IMR-90 (cell line): ENCODE measurements at regions not wholly inside any gene's neighbourhood (a gene's known extent, or its start where the extent isn't known, plus 50 kb on each side); places are given as distances from the start of the nearest gene placed in this dataset.

Source experiments
- ATAC-seq: fragments of 200-7000 bp; cut with Tn5 transposase; 2 replicates; pipeline ENCODE4 v1.9.1; 2020; ENCODE audit warnings: low read depth, mild to moderate bottlenecking, moderate library complexity
- BruUV-seq: library from RNA; stranded (reverse); fragments of 400-500 nt; replicated peaks from 2 replicates; lab custom pipeline; 2021; lab: Mats Ljungman, UMichigan
- CTCF ChIA-PET: fragments of 300-600 bp; formaldehyde crosslinking; extraction: SDS; loops from one replicate; lab custom pipeline; 2021; ENCODE audit warnings: antibody characterized with exemption; lab: Yijun Ruan, JAX
- POLR2A ChIA-PET: fragments of 300-600 bp; sonication (Branson Sonifier 250); formaldehyde crosslinking; loops from one replicate; lab custom pipeline; 2022; ENCODE audit warnings: antibody characterized with exemption; ENCODE audit not compliant: unreplicated experiment; lab: Charles Lee
- DNase-seq: peaks from one replicate; pipeline ENCODE4 v3.0.0; 2013
- H2AFZ ChIP-seq: replicated peaks from 2 replicates; pipeline ENCODE3; 2013; ENCODE audit warnings: low read length, mild to moderate bottlenecking; ENCODE audit not compliant: poor library complexity
- H2AK5ac ChIP-seq: 2 replicates; pipeline ENCODE4 v1.6.1; 2013; ENCODE audit warnings: low read depth, low read length, inconsistent platforms
- H2AK9ac ChIP-seq: replicated peaks from 2 replicates; pipeline ENCODE3; 2013; ENCODE audit warnings: mild to moderate bottlenecking, low read depth, low read length, moderate library complexity; ENCODE audit not compliant: poor library complexity
- H2BK120ac ChIP-seq: 2 replicates; pipeline ENCODE4 v1.6.1; 2013; ENCODE audit warnings: low read depth, low read length, inconsistent platforms
- H2BK15ac ChIP-seq: 3 replicates; pipeline ENCODE4 v1.6.1; 2013; ENCODE audit warnings: low read depth, low read length, inconsistent platforms
- H2BK20ac ChIP-seq: 2 replicates; pipeline ENCODE4 v1.6.1; 2013; ENCODE audit warnings: low read depth, mild to moderate bottlenecking, inconsistent platforms, low read length, moderate library complexity
- H2BK5ac ChIP-seq: 2 replicates; pipeline ENCODE4 v1.6.1; 2013; ENCODE audit warnings: mild to moderate bottlenecking, low read depth, low read length, inconsistent platforms; ENCODE audit not compliant: poor library complexity, severe bottlenecking
- H3K14ac ChIP-seq: replicated peaks from 2 replicates; pipeline ENCODE4 v1.6.1; 2013; ENCODE audit warnings: low read depth, low read length, inconsistent platforms
- H3K18ac ChIP-seq: 2 replicates; pipeline ENCODE4 v1.6.1; 2013; ENCODE audit warnings: low read depth, low read length, control low read depth
- H3K23ac ChIP-seq: 2 replicates; pipeline ENCODE4 v1.6.1; 2013; ENCODE audit warnings: low read depth, low read length, inconsistent platforms
- H3K27ac ChIP-seq: 2 replicates; pipeline ENCODE4 v1.5.1; 2013; ENCODE audit warnings: mild to moderate bottlenecking, control low read depth, low read length; ENCODE audit not compliant: insufficient read depth
- H3K27me3 ChIP-seq: 2 replicates; pipeline ENCODE4 v1.6.1; 2013; ENCODE audit warnings: low read length; ENCODE audit not compliant: control insufficient read depth, insufficient read depth
- H3K36me3 ChIP-seq: 2 replicates; pipeline ENCODE4 v1.6.1; 2013; ENCODE audit warnings: low read length, mixed read lengths; ENCODE audit not compliant: control insufficient read depth, insufficient read depth
- H3K4ac ChIP-seq: 2 replicates; pipeline ENCODE4 v1.6.1; 2013; ENCODE audit warnings: low read depth, low read length, inconsistent platforms
- H3K4me1 ChIP-seq: 2 replicates; pipeline ENCODE4 v1.6.1; 2013; ENCODE audit warnings: low read length, mixed read lengths; ENCODE audit not compliant: control insufficient read depth, insufficient read depth
- H3K4me2 ChIP-seq: 2 replicates; pipeline ENCODE4 v1.6.1; 2013; ENCODE audit warnings: low read depth, mild to moderate bottlenecking, control low read depth, low read length, moderate library complexity
- H3K4me3 ChIP-seq: 2 replicates; pipeline ENCODE4 v1.5.1; 2013; ENCODE audit warnings: low read depth, mild to moderate bottlenecking, control low read depth, low read length, moderate library complexity; ENCODE audit not compliant: insufficient read depth
- H3K56ac ChIP-seq: 2 replicates; pipeline ENCODE4 v1.6.1; 2013; ENCODE audit warnings: low read length, inconsistent platforms; ENCODE audit not compliant: insufficient read depth; ENCODE audit errors: extremely low read depth
- H3K79me1 ChIP-seq, 2 experiments: 2 replicates each; pipeline ENCODE4 v1.6.1; 2013; ENCODE audit warnings: low read length in 2 of 2, inconsistent platforms in 1 of 2, low read depth in 1 of 2
- H3K9ac ChIP-seq: 2 replicates; pipeline ENCODE4 v1.6.1; 2013; ENCODE audit warnings: low read depth, low read length, control low read depth
- H3K9me1 ChIP-seq: 2 replicates; pipeline ENCODE4 v1.6.1; 2013; ENCODE audit warnings: low read length, inconsistent platforms; ENCODE audit not compliant: insufficient read depth
- H3K9me3 ChIP-seq: 2 replicates; pipeline ENCODE4 v1.6.1; 2013; ENCODE audit warnings: low read length; ENCODE audit not compliant: control insufficient read depth, insufficient read depth
- H4K20me1 ChIP-seq: 2 replicates; pipeline ENCODE4 v1.6.1; 2013; ENCODE audit warnings: low read length, inconsistent platforms; ENCODE audit not compliant: insufficient read depth
- H4K5ac ChIP-seq: 2 replicates; pipeline ENCODE4 v1.6.1; 2013; ENCODE audit warnings: mild to moderate bottlenecking, low read depth, low read length, control low read depth
- H4K8ac ChIP-seq, 2 experiments: 2 replicates each; pipeline ENCODE4 v1.6.1; 2013; ENCODE audit warnings: low read depth in 2 of 2, low read length in 2 of 2, control low read depth in 1 of 2, inconsistent platforms in 1 of 2
- H4K91ac ChIP-seq: 2 replicates; pipeline ENCODE4 v1.6.1; 2013; ENCODE audit warnings: low read depth, low read length, inconsistent platforms; ENCODE audit not compliant: insufficient read depth
- NFE2L2 ChIP-seq: fragments of 150-350 bp; IDR thresholded peaks from 2 replicates; pipeline ENCODE4 v1.6.1; 2016; ENCODE audit warnings: low read depth, mild to moderate bottlenecking, low read length
- RCOR1 ChIP-seq: IDR thresholded peaks from 2 replicates; pipeline ENCODE4 v1.6.1; 2012; ENCODE audit warnings: mild to moderate bottlenecking, low read length, improper control_type of control experiment; ENCODE audit not compliant: insufficient replicate concordance
- SMC3 ChIP-seq: fragments of 150-350 bp; IDR thresholded peaks from 2 replicates; pipeline ENCODE4 v1.6.1; 2016; ENCODE audit warnings: low read depth, mild to moderate bottlenecking, antibody characterized with exemption, low read length, moderate library complexity
- WGBS, 2 experiments: methylation state at CpG; one replicate each; pipeline versions ENCODE4 v1.1.5 to v1.1.7; 2013; ENCODE audit warnings: missing lambda C conversion rate in 2 of 2; ENCODE audit not compliant: insufficient read length in 1 of 2; ENCODE audit errors: extremely low coverage in 2 of 2; 5-methylcytosine and 5-hydroxymethylcytosine counted together
- dilution Hi-C: fragments of 300-500 bp; cut with HindIII; formaldehyde crosslinking; loops from one replicate; pipeline ENCODE4 v1.14.3; 2018; ENCODE audit warnings: low sequenced_read_pairs; ENCODE audit not compliant: unreplicated experiment
- in situ Hi-C: fragments of 300-500 bp; cut with MboI; formaldehyde crosslinking; loops from 3 replicates; pipeline ENCODE4 v1.14.3; 2019; ENCODE audit warnings: low sequenced_read_pairs, inconsistent platforms, mixed read lengths
- intact Hi-C: fragments of 100-400 bp; cut with micrococcal nuclease; formaldehyde crosslinking; loops from 2 replicates; pipeline ENCODE4 v1.10.0; 2022
- TF ChIP-seq, protein P1 (sequence below): fragments of 150-350 bp; IDR thresholded peaks from 2 replicates; pipeline ENCODE4 v1.6.1; 2016; ENCODE audit warnings: low read depth, mild to moderate bottlenecking, low read length, moderate library complexity, borderline replicate concordance

- in situ Hi-C loops, result no loop called here
- DNase-seq (peak; percentile 36), ATAC-seq (peak; percentile 68)
- Histone ChIP-seq H4K91ac (no peak overlapping the region), H2AK5ac (no peak overlapping the region), H3K23ac (no peak overlapping the region), H4K8ac (no peak overlapping the region), H2BK20ac (no peak overlapping the region), H3K27ac (no peak overlapping the region), H2BK15ac (no peak overlapping the region), H3K4ac (no peak overlapping the region), H3K79me1 (no peaks in the 10 kb centered on the region), H4K20me1 (no peaks in the 10 kb centered on the region), H2AFZ (no peak overlapping the region), H2BK5ac (no peak overlapping the region), H2BK120ac (no peak overlapping the region), H3K9me3 (0 out of 2 replicates have a peak, but pooled peaks cover 2% of the 10 kb centered on the region), H3K27me3 (no peaks in the 10 kb centered on the region), H3K9me1 (no peaks in the 10 kb centered on the region), H3K4me1 (peaks cover 2% of the 10 kb centered on the region; the same call in 1 of the 2 replicates), H4K5ac (no peak overlapping the region), H3K9ac (no peak overlapping the region), H3K4me2 (no peak overlapping the region), H2AK9ac (no peak overlapping the region), H3K36me3 (no peaks in the 10 kb centered on the region), H3K4me3 (no peak overlapping the region), H3K14ac (no peak overlapping the region), H3K56ac (no peak overlapping the region), H3K18ac (no peak overlapping the region)
- intact Hi-C loops, result no loop called here
- BruUV-seq, result no TSS peak
- TF ChIP-seq, protein P1, sequence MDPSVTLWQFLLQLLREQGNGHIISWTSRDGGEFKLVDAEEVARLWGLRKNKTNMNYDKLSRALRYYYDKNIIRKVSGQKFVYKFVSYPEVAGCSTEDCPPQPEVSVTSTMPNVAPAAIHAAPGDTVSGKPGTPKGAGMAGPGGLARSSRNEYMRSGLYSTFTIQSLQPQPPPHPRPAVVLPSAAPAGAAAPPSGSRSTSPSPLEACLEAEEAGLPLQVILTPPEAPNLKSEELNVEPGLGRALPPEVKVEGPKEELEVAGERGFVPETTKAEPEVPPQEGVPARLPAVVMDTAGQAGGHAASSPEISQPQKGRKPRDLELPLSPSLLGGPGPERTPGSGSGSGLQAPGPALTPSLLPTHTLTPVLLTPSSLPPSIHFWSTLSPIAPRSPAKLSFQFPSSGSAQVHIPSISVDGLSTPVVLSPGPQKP, result no peak
- TF ChIP-seq RCOR1 (no peak), NFE2L2 (no peak), SMC3 (no peak)
- dilution Hi-C loops, result no loop called here
- CTCF ChIA-PET, result no interaction called here
- 14% methylated on average over 1 of the region's 2 CpGs; no CpG with 5 or more reads in 1 of the 2 experiments for WGBS, 2 experiments
- POLR2A ChIA-PET, result no interaction called here
Observed at GRCh38 chr1:78760858-78761257, 111.2 kb downstream of the IFI44 start.
